Ectodermal cell (in vitro differentiated cells): ENCODE measurements at regions not wholly inside any gene's neighbourhood (a gene's known extent, or its start where the extent isn't known, plus 50 kb on each side); places are given as distances from the start of the nearest gene placed in this dataset.
A peak's percentile ranks its signal among the peaks of the same experiment; 100 is the strongest.

Experiments used
- H3K27ac ChIP-seq: 2 replicates; pipeline ENCODE4 v1.7.0; 2013; ENCODE audit warnings: mild to moderate bottlenecking, low read depth, low read length; ENCODE audit not compliant: insufficient read depth, poor library complexity, severe bottlenecking
- H3K27me3 ChIP-seq: 2 replicates; pipeline ENCODE4 v1.7.0; 2013; ENCODE audit warnings: mild to moderate bottlenecking, low read length; ENCODE audit not compliant: insufficient read depth, control insufficient read depth, poor library complexity, severe bottlenecking
- H3K36me3 ChIP-seq: one replicate; pipeline ENCODE4 v1.7.0; 2013; ENCODE audit warnings: low read length; ENCODE audit not compliant: control insufficient read depth, insufficient read depth
- H3K4me1 ChIP-seq: one replicate; pipeline ENCODE4 v1.7.0; 2013; ENCODE audit warnings: low read length; ENCODE audit not compliant: control insufficient read depth, insufficient read depth
- H3K4me3 ChIP-seq: 2 replicates; pipeline ENCODE4 v1.7.0; 2013; ENCODE audit warnings: low read depth, low read length, control low read depth; ENCODE audit not compliant: insufficient read depth
- H3K9me3 ChIP-seq: 2 replicates; pipeline ENCODE4 v1.7.0; 2013; ENCODE audit warnings: mild to moderate bottlenecking, low read length, moderate library complexity; ENCODE audit not compliant: control insufficient read depth
- WGBS, 2 experiments: methylation state at CpG; one replicate each; pipeline ENCODE4 v1.1.7; 2013; ENCODE audit warnings: missing lambda C conversion rate in 2 of 2; 5-methylcytosine and 5-hydroxymethylcytosine counted together

DNA sequence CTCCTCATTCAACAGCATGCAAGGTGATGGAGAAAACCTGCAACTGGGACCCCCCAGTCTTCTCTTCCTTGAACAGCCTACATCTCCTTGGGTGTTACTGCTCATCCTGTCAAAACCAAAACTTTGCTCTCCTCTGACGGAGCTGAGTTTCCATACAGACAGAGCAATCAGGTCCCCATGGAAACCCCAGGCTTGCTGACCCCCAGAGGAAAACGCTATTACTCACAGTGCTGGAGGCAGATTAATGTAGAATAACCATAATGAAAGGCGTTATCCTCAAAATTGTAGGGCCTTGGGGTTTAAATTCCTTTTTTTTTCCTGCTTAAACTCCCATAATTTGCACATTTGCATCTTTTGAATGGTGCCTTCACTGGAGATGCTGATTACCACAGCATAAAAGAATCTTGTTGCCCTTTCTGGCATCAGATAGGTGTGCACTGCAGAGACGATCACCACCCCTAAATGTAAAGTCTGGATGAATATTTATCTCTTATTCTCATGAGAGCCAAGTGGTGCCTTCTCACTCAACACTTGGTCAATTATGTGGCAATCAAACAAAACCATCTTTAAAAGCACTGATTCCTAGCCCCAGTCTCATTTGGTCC is 126.3 kb downstream of the MSX2 start:
- H3K9me3 ChIP-seq, result peaks cover 4% of the 10 kb centered on the region
- H3K36me3 ChIP-seq, result no peaks in the 10 kb centered on the region
- no peaks in the 10 kb centered on the region for H3K27me3 ChIP-seq
- H3K4me1 ChIP-seq, result no peaks in the 10 kb centered on the region
- no peak overlapping the region for H3K4me3 ChIP-seq
- no peak overlapping the region for H3K27ac ChIP-seq
- WGBS, 2 experiments, result 82 to 87% methylated on average over 4 of the region's 4 CpGs

- 88 to 89% methylated on average over 7 of the region's 7 CpGs for WGBS, 2 experiments
- H3K27ac ChIP-seq, result no peak overlapping the region
- H3K9me3 ChIP-seq, result peaks cover 4% of the 10 kb centered on the region
- H3K36me3 ChIP-seq, result no peaks in the 10 kb centered on the region
- no peaks in the 10 kb centered on the region for H3K4me1 ChIP-seq
- no peaks in the 10 kb centered on the region for H3K27me3 ChIP-seq
- no peak overlapping the region for H3K4me3 ChIP-seq
Observed at GRCh38 chr5:174849426-174849825, 125.0 kb downstream of the MSX2 start.

GRCh38 chr5:174844971-174845370 is 120.6 kb downstream of the MSX2 start:
- peaks cover 4% of the 10 kb centered on the region for H3K9me3 ChIP-seq
- H3K27me3 ChIP-seq, result no peaks in the 10 kb centered on the region
- H3K4me1 ChIP-seq, result peaks cover 8% of the 10 kb centered on the region
- no peak overlapping the region for H3K4me3 ChIP-seq
- H3K36me3 ChIP-seq, result no peaks in the 10 kb centered on the region
- 87 to 88% methylated on average over 3 of the region's 3 CpGs for WGBS, 2 experiments
- H3K27ac ChIP-seq, result no peak overlapping the region

- H3K36me3 ChIP-seq, result no peaks in the 10 kb centered on the region
- H3K4me3 ChIP-seq, result no peak overlapping the region
- 58 to 59% methylated on average over 9 of the region's 9 CpGs for WGBS, 2 experiments
- peaks cover 8% of the 10 kb centered on the region for H3K4me1 ChIP-seq
- no peaks in the 10 kb centered on the region for H3K27me3 ChIP-seq
- H3K9me3 ChIP-seq, result no peaks in the 10 kb centered on the region
- peak overlapping the region; percentile 30 for H3K27ac ChIP-seq
Observed at GRCh38 chr5:174843263-174844250, 119.2 kb downstream of the MSX2 start.

DNA sequence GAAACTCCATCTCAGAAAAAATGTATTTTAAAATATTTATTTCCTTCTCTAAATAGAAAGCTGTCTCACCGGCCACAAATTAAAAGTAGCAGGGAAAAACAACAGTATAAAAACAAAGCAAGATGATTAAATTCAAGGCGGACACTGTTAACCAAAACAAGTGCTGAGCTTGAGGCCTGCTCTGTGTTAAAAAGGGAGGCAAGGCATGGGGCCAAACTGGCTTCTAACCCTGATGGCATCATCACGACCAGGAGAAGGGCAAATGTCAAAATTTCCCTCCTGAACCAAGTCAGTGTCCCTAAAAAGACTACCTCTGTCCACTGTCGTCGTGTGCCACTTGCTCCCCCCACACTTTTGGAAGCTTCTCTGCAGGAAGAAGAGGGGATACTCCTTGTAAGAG is 116.1 kb downstream of the MSX2 start:
- Histone ChIP-seq H3K4me3 (no peak overlapping the region), H3K4me1 (peaks cover 8% of the 10 kb centered on the region), H3K36me3 (no peaks in the 10 kb centered on the region), H3K27me3 (no peaks in the 10 kb centered on the region), H3K9me3 (no peaks in the 10 kb centered on the region), H3K27ac (no peak overlapping the region)
- WGBS, 2 experiments, result 88 to 89% methylated on average over 5 of the region's 5 CpGs

GRCh38 chr5:174839196-174839595 is 114.8 kb downstream of the MSX2 start:
- Histone ChIP-seq H3K4me1 (peaks cover 8% of the 10 kb centered on the region), H3K36me3 (no peaks in the 10 kb centered on the region), H3K9me3 (no peaks in the 10 kb centered on the region), H3K4me3 (no peak overlapping the region), H3K27me3 (no peaks in the 10 kb centered on the region), H3K27ac (no peak overlapping the region)
- WGBS, 2 experiments, result 92 to 95% methylated on average over 1 of the region's 1 CpG

- Histone ChIP-seq H3K4me1 (peaks cover 6% of the 10 kb centered on the region), H3K9me3 (no peaks in the 10 kb centered on the region), H3K27me3 (no peaks in the 10 kb centered on the region), H3K4me3 (no peak overlapping the region), H3K27ac (no peak overlapping the region), H3K36me3 (no peaks in the 10 kb centered on the region)
- 54 to 55% methylated on average over 7 to 8 of the region's 8 CpGs for WGBS, 2 experiments
Observed at GRCh38 chr5:174837919-174838902, 113.8 kb downstream of the MSX2 start.

GRCh38 chr5:174834081-174834480 is 109.7 kb downstream of the MSX2 start:
- Histone ChIP-seq H3K36me3 (no peaks in the 10 kb centered on the region), H3K4me3 (no peak overlapping the region), H3K27me3 (no peaks in the 10 kb centered on the region), H3K27ac (no peak overlapping the region), H3K4me1 (no peaks in the 10 kb centered on the region), H3K9me3 (no peaks in the 10 kb centered on the region)
- WGBS, 2 experiments, result 84 to 89% methylated on average over 5 of the region's 5 CpGs

- no peak overlapping the region for H3K27ac ChIP-seq
- H3K27me3 ChIP-seq, result no peaks in the 10 kb centered on the region
- H3K9me3 ChIP-seq, result no peaks in the 10 kb centered on the region
- no peaks in the 10 kb centered on the region for H3K4me1 ChIP-seq
- H3K4me3 ChIP-seq, result no peak overlapping the region
- no peaks in the 10 kb centered on the region for H3K36me3 ChIP-seq
- WGBS, 2 experiments, result 94 to 97% methylated on average over 2 of the region's 2 CpGs
Observed at GRCh38 chr5:174832811-174833210, 108.4 kb downstream of the MSX2 start.
